ENCODE measurements at regions not wholly inside any gene's neighbourhood (a gene's known extent, or its start where the extent isn't known, plus 50 kb on each side); places are given as distances from the start of the nearest gene placed in this dataset.
"Not testable (repeated sequence)": the region's sequence is repeated elsewhere in the genome, so short reads cannot be mapped to it uniquely, and the experiment has no call there.

GRCh38 chr2:83877261-83877660 is 581.8 kb downstream of the SUCLG1 start:
- peaks cover 33% of the 10 kb centered on the region for H3K9me3 ChIP-seq (ENCODE audit: insufficient read depth, low read depth, low read length)
- not testable (repeated sequence) for H3K27me3 ChIP-seq (ENCODE audit: insufficient read depth, low read length); H3K9ac ChIP-seq (ENCODE audit: low read depth, low read length); H3K27ac ChIP-seq (ENCODE audit: low read depth, low read length); H3K36me3 ChIP-seq (ENCODE audit: insufficient read depth, low read length); H3K4me3 ChIP-seq (ENCODE audit: low read length); H3K4me1 ChIP-seq (ENCODE audit: insufficient read depth, low read length)
- WGBS, result 92% methylated on average over 17 of the region's 17 CpGs

GRCh38 chr2:83874712-83875430 is 584.2 kb downstream of the SUCLG1 start:
- Histone ChIP-seq H3K9ac (ENCODE audit: low read depth, low read length) (no peak overlapping the region), H3K9me3 (ENCODE audit: insufficient read depth, low read depth, low read length) (peaks cover 33% of the 10 kb centered on the region), H3K27me3 (ENCODE audit: insufficient read depth, low read length) (no peaks in the 10 kb centered on the region), H3K27ac (ENCODE audit: low read depth, low read length) (no peak overlapping the region), H3K36me3 (ENCODE audit: insufficient read depth, low read length) (no peaks in the 10 kb centered on the region), H3K4me3 (ENCODE audit: low read length) (no peak overlapping the region), H3K4me1 (ENCODE audit: insufficient read depth, low read length) (no peaks in the 10 kb centered on the region)
- WGBS, result 94% methylated on average over 14 of the region's 14 CpGs

GRCh38 chr2:83874066-83874465 is 585.0 kb downstream of the SUCLG1 start:
- Histone ChIP-seq H3K9ac (ENCODE audit: low read depth, low read length) (no peak overlapping the region), H3K4me1 (ENCODE audit: insufficient read depth, low read length) (no peaks in the 10 kb centered on the region), H3K9me3 (ENCODE audit: insufficient read depth, low read depth, low read length) (peaks cover 27% of the 10 kb centered on the region), H3K27me3 (ENCODE audit: insufficient read depth, low read length) (no peaks in the 10 kb centered on the region), H3K36me3 (ENCODE audit: insufficient read depth, low read length) (no peaks in the 10 kb centered on the region), H3K4me3 (ENCODE audit: low read length) (no peak overlapping the region), H3K27ac (ENCODE audit: low read depth, low read length) (no peak overlapping the region)
- WGBS, result 97% methylated on average over 19 of the region's 19 CpGs

- WGBS, result 95% methylated on average over 6 of the region's 6 CpGs
- H3K9ac ChIP-seq (ENCODE audit: low read depth, low read length), result no peak overlapping the region
- no peaks in the 10 kb centered on the region for H3K27me3 ChIP-seq (ENCODE audit: insufficient read depth, low read length)
- no peak overlapping the region for H3K4me3 ChIP-seq (ENCODE audit: low read length)
- peaks cover 17% of the 10 kb centered on the region for H3K9me3 ChIP-seq (ENCODE audit: insufficient read depth, low read depth, low read length)
- H3K27ac ChIP-seq (ENCODE audit: low read depth, low read length), result no peak overlapping the region
- H3K36me3 ChIP-seq (ENCODE audit: insufficient read depth, low read length), result no peaks in the 10 kb centered on the region
- no peaks in the 10 kb centered on the region for H3K4me1 ChIP-seq (ENCODE audit: insufficient read depth, low read length)
These were observed 586.0 kb downstream of the SUCLG1 start for GRCh38 chr2:83873110-83873509.

GRCh38 chr2:83866211-83866610 is 592.9 kb downstream of the SUCLG1 start:
- WGBS, result 97% methylated on average over 3 of the region's 3 CpGs
- H3K27ac ChIP-seq (ENCODE audit: low read depth, low read length), result no peak overlapping the region
- peaks cover 2% of the 10 kb centered on the region; the same call in 1 of the 2 replicates for H3K4me1 ChIP-seq (ENCODE audit: insufficient read depth, low read length)
- H3K36me3 ChIP-seq (ENCODE audit: insufficient read depth, low read length), result no peaks in the 10 kb centered on the region
- no peak overlapping the region for H3K9ac ChIP-seq (ENCODE audit: low read depth, low read length)
- H3K27me3 ChIP-seq (ENCODE audit: insufficient read depth, low read length), result no peaks in the 10 kb centered on the region
- no peak overlapping the region for H3K4me3 ChIP-seq (ENCODE audit: low read length)
- H3K9me3 ChIP-seq (ENCODE audit: insufficient read depth, low read depth, low read length), result no peaks in the 10 kb centered on the region

- Histone ChIP-seq H3K9ac (ENCODE audit: low read depth, low read length) (no peak overlapping the region), H3K27me3 (ENCODE audit: insufficient read depth, low read length) (no peaks in the 10 kb centered on the region), H3K4me3 (ENCODE audit: low read length) (no peak overlapping the region), H3K36me3 (ENCODE audit: insufficient read depth, low read length) (no peaks in the 10 kb centered on the region), H3K27ac (ENCODE audit: low read depth, low read length) (no peak overlapping the region), H3K9me3 (ENCODE audit: insufficient read depth, low read depth, low read length) (no peaks in the 10 kb centered on the region), H3K4me1 (ENCODE audit: insufficient read depth, low read length) (peaks cover 2% of the 10 kb centered on the region; the same call in 1 of the 2 replicates)
- WGBS, result 95% methylated on average over 1 of the region's 2 CpGs
These were observed 596.5 kb downstream of the SUCLG1 start for GRCh38 chr2:83862600-83862999.

- Histone ChIP-seq H3K36me3 (ENCODE audit: insufficient read depth, low read length) (no peaks in the 10 kb centered on the region), H3K4me1 (ENCODE audit: insufficient read depth, low read length) (peaks cover 2% of the 10 kb centered on the region; the same call in 1 of the 2 replicates), H3K9ac (ENCODE audit: low read depth, low read length) (no peak overlapping the region), H3K27ac (ENCODE audit: low read depth, low read length) (no peak overlapping the region), H3K4me3 (ENCODE audit: low read length) (no peak overlapping the region), H3K9me3 (ENCODE audit: insufficient read depth, low read depth, low read length) (no peaks in the 10 kb centered on the region), H3K27me3 (ENCODE audit: insufficient read depth, low read length) (no peaks in the 10 kb centered on the region)
- WGBS, result 98% methylated on average over 7 of the region's 7 CpGs
These were observed 598.8 kb downstream of the SUCLG1 start for GRCh38 chr2:83860320-83860719.

GRCh38 chr2:83859553-83859952 is 599.5 kb downstream of the SUCLG1 start:
- H3K9ac ChIP-seq (ENCODE audit: low read depth, low read length), result no peak overlapping the region
- H3K36me3 ChIP-seq (ENCODE audit: insufficient read depth, low read length), result no peaks in the 10 kb centered on the region
- WGBS, result no CpG with 5 or more reads among the region's 1 CpG
- H3K4me3 ChIP-seq (ENCODE audit: low read length), result no peak overlapping the region
- no peaks in the 10 kb centered on the region for H3K9me3 ChIP-seq (ENCODE audit: insufficient read depth, low read depth, low read length)
- H3K27me3 ChIP-seq (ENCODE audit: insufficient read depth, low read length), result no peaks in the 10 kb centered on the region
- no peaks in the 10 kb centered on the region; the same call in 1 of the 2 replicates for H3K4me1 ChIP-seq (ENCODE audit: insufficient read depth, low read length)
- H3K27ac ChIP-seq (ENCODE audit: low read depth, low read length), result no peak overlapping the region

- WGBS, result 96% methylated on average over 5 of the region's 5 CpGs
- Histone ChIP-seq H3K36me3 (ENCODE audit: insufficient read depth, low read length) (no peaks in the 10 kb centered on the region), H3K27me3 (ENCODE audit: insufficient read depth, low read length) (no peaks in the 10 kb centered on the region), H3K9ac (ENCODE audit: low read depth, low read length) (no peak overlapping the region), H3K27ac (ENCODE audit: low read depth, low read length) (no peak overlapping the region), H3K4me1 (ENCODE audit: insufficient read depth, low read length) (no peaks in the 10 kb centered on the region), H3K4me3 (ENCODE audit: low read length) (no peak overlapping the region), H3K9me3 (ENCODE audit: insufficient read depth, low read depth, low read length) (no peaks in the 10 kb centered on the region)
These were observed 608.0 kb downstream of the SUCLG1 start for GRCh38 chr2:83851066-83851465.

GRCh38 chr2:83850071-83850725 is 608.9 kb downstream of the SUCLG1 start:
- Histone ChIP-seq H3K9me3 (ENCODE audit: insufficient read depth, low read depth, low read length) (no peaks in the 10 kb centered on the region), H3K4me1 (ENCODE audit: insufficient read depth, low read length) (no peaks in the 10 kb centered on the region), H3K36me3 (ENCODE audit: insufficient read depth, low read length) (no peaks in the 10 kb centered on the region), H3K4me3 (ENCODE audit: low read length) (no peak overlapping the region), H3K9ac (ENCODE audit: low read depth, low read length) (no peak overlapping the region), H3K27ac (ENCODE audit: low read depth, low read length) (no peak overlapping the region), H3K27me3 (ENCODE audit: insufficient read depth, low read length) (no peaks in the 10 kb centered on the region)
- 96% methylated on average over 2 of the region's 3 CpGs for WGBS

- 83% methylated on average over 2 of the region's 2 CpGs for WGBS
- Histone ChIP-seq H3K4me3 (ENCODE audit: low read length) (no peak overlapping the region), H3K36me3 (ENCODE audit: insufficient read depth, low read length) (no peaks in the 10 kb centered on the region), H3K4me1 (ENCODE audit: insufficient read depth, low read length) (no peaks in the 10 kb centered on the region), H3K9ac (ENCODE audit: low read depth, low read length) (no peak overlapping the region), H3K9me3 (ENCODE audit: insufficient read depth, low read depth, low read length) (no peaks in the 10 kb centered on the region), H3K27me3 (ENCODE audit: insufficient read depth, low read length) (no peaks in the 10 kb centered on the region), H3K27ac (ENCODE audit: low read depth, low read length) (no peak overlapping the region)
These were observed 614.6 kb downstream of the SUCLG1 start for GRCh38 chr2:83844490-83844889.

All from HUES64 (cell line).